Naive B cell (primary cell): ENCODE measurements at regions not wholly inside any gene's neighbourhood (a gene's known extent, or its start where the extent isn't known, plus 50 kb on each side); places are given as distances from the start of the nearest gene placed in this dataset.
A peak's percentile ranks its signal among the peaks of the same experiment; 100 is the strongest.

Experiments used
- ATAC-seq, 2 donors: fragments of 150-1000 bp; cut with Tn5 transposase; 2 replicates each; pipeline ENCODE4 v1.10.0; 2021; ENCODE audit warnings: low read depth in 2 of 2, mild to moderate bottlenecking in 2 of 2, moderate library complexity in 2 of 2
- DNase-seq: peaks from one replicate; pipeline ENCODE4 v3.0.0; 2022
- H3K27ac Mint-ChIP-seq, 6 donors: one replicate each; pipeline ENCODE4 v1.8.0; 2020 to 2022; ENCODE audit warnings: mild to moderate bottlenecking in 6 of 6, mixed read lengths in 6 of 6, moderate library complexity in 5 of 6, inconsistent platforms in 2 of 6
- H3K27me3 Mint-ChIP-seq, 3 donors: one replicate each; pipeline ENCODE4 v1.8.0; 2021 to 2022; ENCODE audit warnings: mixed read lengths in 3 of 3, mild to moderate bottlenecking in 1 of 3
- H3K36me3 Mint-ChIP-seq, 2 donors: one replicate each; pipeline ENCODE4 v1.8.0; 2020 to 2022; ENCODE audit warnings: mixed read lengths in 2 of 2, inconsistent platforms in 1 of 2, mild to moderate bottlenecking in 1 of 2
- H3K4me1 Mint-ChIP-seq, 3 donors: one replicate each; pipeline ENCODE4 v1.8.0; 2020 to 2022; ENCODE audit warnings: mixed read lengths in 3 of 3, inconsistent platforms in 1 of 3, mild to moderate bottlenecking in 1 of 3, moderate library complexity in 1 of 3
- H3K4me3 Mint-ChIP-seq, 8 donors: one replicate each; pipeline ENCODE4 v1.8.0; 2020 to 2022; ENCODE audit warnings: mild to moderate bottlenecking in 8 of 8, mixed read lengths in 8 of 8, moderate library complexity in 8 of 8, inconsistent platforms in 2 of 8
- H3K9me3 Mint-ChIP-seq, 7 donors: one replicate each; pipeline ENCODE4 v1.8.0; 2020 to 2022; ENCODE audit warnings: mixed read lengths in 7 of 7, mild to moderate bottlenecking in 5 of 7, inconsistent platforms in 2 of 7, moderate library complexity in 1 of 7

GRCh38 chr7:136074843-136075242 is 97.7 kb upstream of the MTPN start:
- H3K4me3 Mint-ChIP-seq = no peak overlapping the region

GRCh38 chr7:136072447-136072846 is 95.3 kb upstream of the MTPN start:
- peak overlapping the region in 1 of 6 donors; percentile 33 for H3K27ac Mint-ChIP-seq
- H3K36me3 Mint-ChIP-seq = no peaks in the 10 kb centered on the region
- no peaks in the 10 kb centered on the region for H3K27me3 Mint-ChIP-seq
- ATAC-seq (no peak), DNase-seq (no peak)
- no peak overlapping the region for H3K4me3 Mint-ChIP-seq
- no peaks in the 10 kb centered on the region for H3K4me1 Mint-ChIP-seq
- peaks cover 0 to 2% (median 0%) of the 10 kb centered on the region in 7 donors for H3K9me3 Mint-ChIP-seq

More at GRCh38 chr7:136074843-136075242, 97.7 kb upstream of the MTPN start:
- H3K27ac Mint-ChIP-seq = no peak overlapping the region
- H3K4me1 Mint-ChIP-seq = no peaks in the 10 kb centered on the region
- H3K9me3 Mint-ChIP-seq = peaks cover 0 to 2% (median 0%) of the 10 kb centered on the region in 7 donors
- no peaks in the 10 kb centered on the region for H3K27me3 Mint-ChIP-seq
- no peak for ATAC-seq
- no peaks in the 10 kb centered on the region for H3K36me3 Mint-ChIP-seq
- DNase-seq = no peak

- Mint-ChIP-seq H3K36me3 (peaks cover 0 to 5% of the 10 kb centered on the region in 2 donors), H3K27me3 (peaks cover 0 to 5% (median 4%) of the 10 kb centered on the region in 3 donors)
Observed at GRCh38 chr7:136070736-136071505, 93.8 kb upstream of the MTPN start.

GRCh38 chr7:136069840-136070529 is 92.8 kb upstream of the MTPN start:
- DNase-seq (no peak), ATAC-seq (no peak)
- Mint-ChIP-seq H3K27me3 (peaks cover 0 to 8% (median 6%) of the 10 kb centered on the region in 3 donors), H3K36me3 (peaks cover 0 to 8% of the 10 kb centered on the region in 2 donors), H3K27ac (no peak overlapping the region), H3K9me3 (peaks cover 0 to 4% (median 0%) of the 10 kb centered on the region in 7 donors), H3K4me1 (no peaks in the 10 kb centered on the region), H3K4me3 (no peak overlapping the region)

More at GRCh38 chr7:136070736-136071505, 93.8 kb upstream of the MTPN start:
- ATAC-seq (no peak), DNase-seq (no peak)
- Mint-ChIP-seq H3K27ac (no peak overlapping the region), H3K4me3 (no peak overlapping the region), H3K9me3 (peaks cover 0 to 4% (median 0%) of the 10 kb centered on the region in 7 donors), H3K4me1 (no peaks in the 10 kb centered on the region)

- Mint-ChIP-seq H3K9me3 (peaks cover 0 to 4% (median 2%) of the 10 kb centered on the region in 7 donors), H3K4me3 (no peak overlapping the region), H3K4me1 (no peaks in the 10 kb centered on the region), H3K36me3 (peaks cover 0 to 8% of the 10 kb centered on the region in 2 donors), H3K27ac (no peak overlapping the region), H3K27me3 (peaks cover 0 to 8% (median 6%) of the 10 kb centered on the region in 3 donors)
- DNase-seq (no peak), ATAC-seq (no peak)
Observed at GRCh38 chr7:136067277-136067676, 90.1 kb upstream of the MTPN start.

- DNase-seq (no peak), ATAC-seq (no peak)
- peaks cover 0 to 8% (median 6%) of the 10 kb centered on the region in 3 donors for H3K27me3 Mint-ChIP-seq
- H3K9me3 Mint-ChIP-seq = peaks cover 0 to 4% (median 2%) of the 10 kb centered on the region in 7 donors
- H3K4me1 Mint-ChIP-seq = no peaks in the 10 kb centered on the region
- H3K4me3 Mint-ChIP-seq = peak overlapping the region in 1 of 8 donors; percentile 25
- H3K27ac Mint-ChIP-seq = no peak overlapping the region
- peaks cover 0 to 8% of the 10 kb centered on the region in 2 donors for H3K36me3 Mint-ChIP-seq
Observed at GRCh38 chr7:136066304-136067143, 89.4 kb upstream of the MTPN start.

GRCh38 chr7:136064627-136065237 is 87.6 kb upstream of the MTPN start:
- peaks cover 0 to 4% (median 2%) of the 10 kb centered on the region in 7 donors for H3K9me3 Mint-ChIP-seq
- ATAC-seq (no peak), DNase-seq (no peak)
- peaks cover 0 to 8% (median 6%) of the 10 kb centered on the region in 3 donors for H3K27me3 Mint-ChIP-seq
- H3K4me3 Mint-ChIP-seq = no peak overlapping the region
- H3K27ac Mint-ChIP-seq = no peak overlapping the region
- H3K4me1 Mint-ChIP-seq = no peaks in the 10 kb centered on the region
- H3K36me3 Mint-ChIP-seq = peaks cover 0 to 8% of the 10 kb centered on the region in 2 donors

- ATAC-seq (no peak), DNase-seq (no peak)
- Mint-ChIP-seq H3K4me1 (peaks cover 0 to under 1% (median 0%) of the 10 kb centered on the region in 3 donors), H3K36me3 (peaks cover 0 to 8% of the 10 kb centered on the region in 2 donors), H3K4me3 (no peak overlapping the region), H3K9me3 (peaks cover 0 to 4% (median 2%) of the 10 kb centered on the region in 7 donors), H3K27me3 (peaks cover 0 to 8% (median 6%) of the 10 kb centered on the region in 3 donors), H3K27ac (peak overlapping the region in 1 of 6 donors; percentile 39)
Observed at GRCh38 chr7:136064081-136064480, 86.9 kb upstream of the MTPN start.

GRCh38 chr7:136063326-136063666 is 86.1 kb upstream of the MTPN start:
- Mint-ChIP-seq H3K27me3 (peaks cover 0 to 8% (median 6%) of the 10 kb centered on the region in 3 donors), H3K4me3 (no peak overlapping the region), H3K36me3 (peaks cover 0 to 8% of the 10 kb centered on the region in 2 donors), H3K9me3 (peaks cover 0 to 4% (median 2%) of the 10 kb centered on the region in 7 donors), H3K27ac (no peak overlapping the region), H3K4me1 (peaks cover 0 to 4% (median 0%) of the 10 kb centered on the region in 3 donors)
- no peak for DNase-seq
- no peak for ATAC-seq

- H3K27ac Mint-ChIP-seq = no peak overlapping the region
- no peak overlapping the region for H3K4me3 Mint-ChIP-seq
- H3K36me3 Mint-ChIP-seq = peaks cover 0 to 8% of the 10 kb centered on the region in 2 donors
- ATAC-seq = no peak
- peaks cover 0 to 4% (median 2%) of the 10 kb centered on the region in 7 donors for H3K9me3 Mint-ChIP-seq
- peaks cover 0 to 4% (median 0%) of the 10 kb centered on the region in 3 donors for H3K4me1 Mint-ChIP-seq
- H3K27me3 Mint-ChIP-seq = peaks cover 0 to 8% (median 6%) of the 10 kb centered on the region in 3 donors
- DNase-seq = no peak
Observed at GRCh38 chr7:136062625-136063325, 85.6 kb upstream of the MTPN start.

GRCh38 chr7:136061433-136061832 is 84.3 kb upstream of the MTPN start:
- no peak overlapping the region for H3K27ac Mint-ChIP-seq
- no peak overlapping the region for H3K4me3 Mint-ChIP-seq
- peaks cover 0 to 4% (median 2%) of the 10 kb centered on the region in 7 donors for H3K9me3 Mint-ChIP-seq
- DNase-seq = no peak
- peaks cover 0 to 8% (median 6%) of the 10 kb centered on the region in 3 donors for H3K27me3 Mint-ChIP-seq
- peaks cover 0 to 4% (median 4%) of the 10 kb centered on the region in 3 donors for H3K4me1 Mint-ChIP-seq
- no peak for ATAC-seq
- H3K36me3 Mint-ChIP-seq = peaks cover 0 to 7% of the 10 kb centered on the region in 2 donors

- peaks cover 0 to 6% (median 0%) of the 10 kb centered on the region in 3 donors for H3K27me3 Mint-ChIP-seq
Observed at GRCh38 chr7:136058546-136058945, 81.4 kb upstream of the MTPN start.

More at GRCh38 chr7:136058546-136058945, 81.4 kb upstream of the MTPN start:
- peaks cover 0 to under 1% (median 0%) of the 10 kb centered on the region in 7 donors for H3K9me3 Mint-ChIP-seq
- H3K4me3 Mint-ChIP-seq = no peak overlapping the region
- H3K27ac Mint-ChIP-seq = peak overlapping the region in 1 of 6 donors; percentile 18
- no peak for DNase-seq
- H3K4me1 Mint-ChIP-seq = peaks cover 0 to 4% (median 4%) of the 10 kb centered on the region in 3 donors
- no peak for ATAC-seq
- H3K36me3 Mint-ChIP-seq = no peaks in the 10 kb centered on the region
